ENCODE measurements at regions not wholly inside any gene's neighbourhood (a gene's known extent, or its start where the extent isn't known, plus 50 kb on each side); places are given as distances from the start of the nearest gene placed in this dataset.
"Not testable (repeated sequence)": the region's sequence is repeated elsewhere in the genome, so short reads cannot be mapped to it uniquely, and the experiment has no call there.

GRCh38 chr5:92694067-92694466 is 887.0 kb downstream of the NR2F1-AS1 start:
- no peak overlapping the region for H2BK120ac ChIP-seq (ENCODE audit: low read depth, low read length)
- no peak overlapping the region for H2AK5ac ChIP-seq (ENCODE audit: low read depth, low read length)
- H3K36me3 ChIP-seq (replicated peaks in 1 of 2; ENCODE audit: control insufficient read depth in 2 of 2, insufficient read depth in 2 of 2, low read length in 2 of 2), result no peaks in the 10 kb centered on the region
- peaks cover 0 to 4% of the 10 kb centered on the region in 2 donors for H3K9me3 ChIP-seq (replicated peaks in 1 of 2; ENCODE audit: control insufficient read depth in 2 of 2, insufficient read depth in 1 of 2, low read depth in 1 of 2, low read length in 2 of 2)
- no peaks in the 10 kb centered on the region for H3K79me1 ChIP-seq (ENCODE audit: low read depth, low read length)
- no peak overlapping the region for H3K18ac ChIP-seq (ENCODE audit: low read length)
- H2BK5ac ChIP-seq (ENCODE audit: low read length), result no peak overlapping the region
- no peak overlapping the region for H2BK12ac ChIP-seq (ENCODE audit: low read length)
- DNase-seq (ENCODE audit: low spot score), result no peak
- H3K4me1 ChIP-seq (ENCODE audit: control insufficient read depth in 2 of 2, insufficient read depth in 1 of 2, low read depth in 1 of 2, low read length in 2 of 2), result no peaks in the 10 kb centered on the region
- H3K4me2 ChIP-seq (ENCODE audit: insufficient read depth, low read length, poor library complexity, severe bottlenecking), result no peak overlapping the region
- H2AFZ ChIP-seq (ENCODE audit: low read length), result no peak overlapping the region
- H3K27ac ChIP-seq (replicated peaks; ENCODE audit: low read length), result no peak overlapping the region
- no peak overlapping the region for H3K9ac ChIP-seq (ENCODE audit: low read depth, low read length, poor library complexity)
- H3K23ac ChIP-seq (ENCODE audit: low read depth, low read length, poor library complexity), result no peak overlapping the region
- no peak overlapping the region for H3K14ac ChIP-seq (ENCODE audit: low read length)
- no peak overlapping the region for H3K4me3 ChIP-seq (ENCODE audit: low read length in 2 of 2)
- no peak overlapping the region for H4K8ac ChIP-seq (ENCODE audit: low read depth, low read length)
- no peak overlapping the region for H2BK15ac ChIP-seq (ENCODE audit: low read length)
- WGBS, 2 donors (ENCODE audit: extremely low coverage in 2 of 2, insufficient read length in 2 of 2, insufficient replicate concordance in 1 of 2), result no CpG with 5 or more reads among the region's 2 CpGs
- no peaks in the 10 kb centered on the region for H3K27me3 ChIP-seq (ENCODE audit: control insufficient read depth in 3 of 3, insufficient read depth in 3 of 3, low read depth in 1 of 3, low read length in 3 of 3)
- no peak overlapping the region for H3K4ac ChIP-seq (ENCODE audit: low read length)
- H4K91ac ChIP-seq (ENCODE audit: low read depth, low read length, poor library complexity), result no peak overlapping the region

GRCh38 chr5:92691955-92692354 is 889.1 kb downstream of the NR2F1-AS1 start:
- not testable (repeated sequence) for H3K36me3 ChIP-seq (replicated peaks in 1 of 2; ENCODE audit: control insufficient read depth in 2 of 2, insufficient read depth in 2 of 2, low read length in 2 of 2); H3K27ac ChIP-seq (replicated peaks; ENCODE audit: low read length); H2BK12ac ChIP-seq (ENCODE audit: low read length)

GRCh38 chr5:92687821-92688722 is 892.9 kb downstream of the NR2F1-AS1 start:
- Histone ChIP-seq H2BK120ac (ENCODE audit: low read depth, low read length) (no peak overlapping the region), H3K36me3 (replicated peaks in 1 of 2; ENCODE audit: control insufficient read depth in 2 of 2, insufficient read depth in 2 of 2, low read length in 2 of 2) (no peaks in the 10 kb centered on the region), H3K23ac (ENCODE audit: low read depth, low read length, poor library complexity) (no peak overlapping the region), H3K9me3 (replicated peaks in 1 of 2; ENCODE audit: control insufficient read depth in 2 of 2, insufficient read depth in 1 of 2, low read depth in 1 of 2, low read length in 2 of 2) (peaks cover 0 to 9% of the 10 kb centered on the region in 2 donors), H2BK12ac (ENCODE audit: low read length) (no peak overlapping the region), H3K9ac (ENCODE audit: low read depth, low read length, poor library complexity) (no peak overlapping the region), H3K79me1 (ENCODE audit: low read depth, low read length) (no peaks in the 10 kb centered on the region), H3K18ac (ENCODE audit: low read length) (no peak overlapping the region), H3K4me2 (ENCODE audit: insufficient read depth, low read length, poor library complexity, severe bottlenecking) (no peak overlapping the region), H3K4ac (ENCODE audit: low read length) (no peak overlapping the region), H4K91ac (ENCODE audit: low read depth, low read length, poor library complexity) (no peak overlapping the region), H2BK15ac (ENCODE audit: low read length) (no peak overlapping the region), H3K27ac (replicated peaks; ENCODE audit: low read length) (no peak overlapping the region), H2AK5ac (ENCODE audit: low read depth, low read length) (no peak overlapping the region), H2AFZ (ENCODE audit: low read length) (peak overlapping the region; percentile 65), H3K14ac (ENCODE audit: low read length) (no peak overlapping the region), H2BK5ac (ENCODE audit: low read length) (no peak overlapping the region), H3K27me3 (ENCODE audit: control insufficient read depth in 3 of 3, insufficient read depth in 3 of 3, low read depth in 1 of 3, low read length in 3 of 3) (no peaks in the 10 kb centered on the region), H4K8ac (ENCODE audit: low read depth, low read length) (no peak overlapping the region), H3K4me1 (ENCODE audit: control insufficient read depth in 2 of 2, insufficient read depth in 1 of 2, low read depth in 1 of 2, low read length in 2 of 2) (peaks cover 0 to 10% of the 10 kb centered on the region in 2 donors), H3K4me3 (ENCODE audit: low read length in 2 of 2) (peak overlapping the region in 1 of 2 donors; percentile 38)
- no CpG with 5 or more reads among the region's 8 CpGs for WGBS, 2 donors (ENCODE audit: extremely low coverage in 2 of 2, insufficient read length in 2 of 2, insufficient replicate concordance in 1 of 2)
- DNase-seq (ENCODE audit: low spot score), result peak; percentile 62

More at GRCh38 chr5:92691955-92692354, 889.1 kb downstream of the NR2F1-AS1 start:
- H4K8ac ChIP-seq (ENCODE audit: low read depth, low read length); H2BK5ac ChIP-seq (ENCODE audit: low read length); H3K18ac ChIP-seq (ENCODE audit: low read length); H2BK15ac ChIP-seq (ENCODE audit: low read length); H3K27me3 ChIP-seq (ENCODE audit: control insufficient read depth in 3 of 3, insufficient read depth in 3 of 3, low read depth in 1 of 3, low read length in 3 of 3); H3K14ac ChIP-seq (ENCODE audit: low read length); H2BK120ac ChIP-seq (ENCODE audit: low read depth, low read length); H3K9ac ChIP-seq (ENCODE audit: low read depth, low read length, poor library complexity); H4K91ac ChIP-seq (ENCODE audit: low read depth, low read length, poor library complexity); DNase-seq (ENCODE audit: low spot score); H3K79me1 ChIP-seq (ENCODE audit: low read depth, low read length); H3K4ac ChIP-seq (ENCODE audit: low read length); H3K23ac ChIP-seq (ENCODE audit: low read depth, low read length, poor library complexity); H3K4me2 ChIP-seq (ENCODE audit: insufficient read depth, low read length, poor library complexity, severe bottlenecking); H2AK5ac ChIP-seq (ENCODE audit: low read depth, low read length); H3K9me3 ChIP-seq (replicated peaks in 1 of 2; ENCODE audit: control insufficient read depth in 2 of 2, insufficient read depth in 1 of 2, low read depth in 1 of 2, low read length in 2 of 2); H3K4me3 ChIP-seq (ENCODE audit: low read length in 2 of 2); H2AFZ ChIP-seq (ENCODE audit: low read length): not testable (repeated sequence)
- H3K4me1 ChIP-seq (ENCODE audit: control insufficient read depth in 2 of 2, insufficient read depth in 1 of 2, low read depth in 1 of 2, low read length in 2 of 2), result peaks cover 0 to 10% of the 10 kb centered on the region in 2 donors
- WGBS, 2 donors (ENCODE audit: extremely low coverage in 2 of 2, insufficient read length in 2 of 2, insufficient replicate concordance in 1 of 2), result no CpG with 5 or more reads among the region's 5 CpGs

GRCh38 chr5:92678640-92679039 is 902.4 kb downstream of the NR2F1-AS1 start:
- Histone ChIP-seq H3K79me1 (ENCODE audit: low read depth, low read length) (no peaks in the 10 kb centered on the region), H3K23ac (ENCODE audit: low read depth, low read length, poor library complexity) (no peak overlapping the region), H3K27me3 (ENCODE audit: control insufficient read depth in 3 of 3, insufficient read depth in 3 of 3, low read depth in 1 of 3, low read length in 3 of 3) (no peaks in the 10 kb centered on the region), H2AK5ac (ENCODE audit: low read depth, low read length) (no peak overlapping the region), H3K4me2 (ENCODE audit: insufficient read depth, low read length, poor library complexity, severe bottlenecking) (no peak overlapping the region), H3K4me1 (ENCODE audit: control insufficient read depth in 2 of 2, insufficient read depth in 1 of 2, low read depth in 1 of 2, low read length in 2 of 2) (peaks cover 2 to 32% of the 10 kb centered on the region in 2 donors), H4K8ac (ENCODE audit: low read depth, low read length) (no peak overlapping the region), H3K14ac (ENCODE audit: low read length) (no peak overlapping the region), H2AFZ (ENCODE audit: low read length) (no peak overlapping the region), H3K36me3 (replicated peaks in 1 of 2; ENCODE audit: control insufficient read depth in 2 of 2, insufficient read depth in 2 of 2, low read length in 2 of 2) (no peaks in the 10 kb centered on the region), H3K4ac (ENCODE audit: low read length) (no peak overlapping the region), H3K9ac (ENCODE audit: low read depth, low read length, poor library complexity) (no peak overlapping the region), H3K4me3 (ENCODE audit: low read length in 2 of 2) (no peak overlapping the region), H2BK15ac (ENCODE audit: low read length) (no peak overlapping the region), H2BK12ac (ENCODE audit: low read length) (no peak overlapping the region), H2BK5ac (ENCODE audit: low read length) (no peak overlapping the region), H4K91ac (ENCODE audit: low read depth, low read length, poor library complexity) (no peak overlapping the region), H2BK120ac (ENCODE audit: low read depth, low read length) (no peak overlapping the region), H3K18ac (ENCODE audit: low read length) (no peak overlapping the region), H3K9me3 (replicated peaks in 1 of 2; ENCODE audit: control insufficient read depth in 2 of 2, insufficient read depth in 1 of 2, low read depth in 1 of 2, low read length in 2 of 2) (no peaks in the 10 kb centered on the region), H3K27ac (replicated peaks; ENCODE audit: low read length) (no peak overlapping the region)
- no CpG with 5 or more reads among the region's 2 CpGs for WGBS, 2 donors (ENCODE audit: extremely low coverage in 2 of 2, insufficient read length in 2 of 2, insufficient replicate concordance in 1 of 2)
- DNase-seq (ENCODE audit: low spot score), result no peak

Data from neuronal stem cell (in vitro differentiated cells).